ENCODE measurements at regions not wholly inside any gene's neighbourhood (a gene's known extent, or its start where the extent isn't known, plus 50 kb on each side); places are given as distances from the start of the nearest gene placed in this dataset.
"Not testable (repeated sequence)": the region's sequence is repeated elsewhere in the genome, so short reads cannot be mapped to it uniquely, and the experiment has no call there.

GRCh38 chr12:58009405-58010195, 68.2 kb downstream of the ATP23 start:
- peak; percentile 25 for DNase-seq

- no peak for DNase-seq
Measured at GRCh38 chr12:58011676-58012075, 70.3 kb downstream of the ATP23 start.

- DNase-seq: not testable (repeated sequence)
Measured at GRCh38 chr12:58022379-58023020, 81.1 kb downstream of the ATP23 start.

- no peak for DNase-seq
Measured at GRCh38 chr12:58025431-58025830, 84.1 kb downstream of the ATP23 start.

GRCh38 chr12:58026426-58026825, 85.1 kb downstream of the ATP23 start:
- DNase-seq: peak; percentile 34

GRCh38 chr12:58026897-58027891, 85.8 kb downstream of the ATP23 start:
- DNase-seq: no peak

GRCh38 chr12:58028294-58028693, 86.9 kb downstream of the ATP23 start:
- DNase-seq: no peak

GRCh38 chr12:58029260-58029659, 87.9 kb downstream of the ATP23 start:
- DNase-seq: no peak

GRCh38 chr12:58030566-58031279, 89.4 kb downstream of the ATP23 start:
- DNase-seq: no peak

- no peak for DNase-seq
Measured at GRCh38 chr12:58032156-58032555, 90.8 kb downstream of the ATP23 start.

- DNase-seq: no peak
Measured at GRCh38 chr12:58033831-58034230, 92.5 kb downstream of the ATP23 start.

GRCh38 chr12:58034311-58034710, 92.9 kb downstream of the ATP23 start:
- DNase-seq: no peak

- DNase-seq: no peak
Measured at GRCh38 chr12:58034712-58035111, 93.3 kb downstream of the ATP23 start.

- no peak for DNase-seq
Measured at GRCh38 chr12:58041441-58041840, 100.1 kb downstream of the ATP23 start.

GRCh38 chr12:58044966-58045365, 103.6 kb downstream of the ATP23 start:
- DNase-seq: no peak

GRCh38 chr12:58046271-58046670, 104.9 kb downstream of the ATP23 start:
- DNase-seq: no peak

- no peak for DNase-seq
Measured at GRCh38 chr12:58051378-58051777, 110.0 kb downstream of the ATP23 start.

GRCh38 chr12:58064666-58065065, 123.3 kb downstream of the ATP23 start:
- DNase-seq: no peak

- DNase-seq: no peak
Measured at GRCh38 chr12:58066296-58066695, 124.9 kb downstream of the ATP23 start.

- DNase-seq: no peak
Measured at GRCh38 chr12:58067610-58068387, 126.4 kb downstream of the ATP23 start.

GRCh38 chr12:58068706-58069105, 127.3 kb downstream of the ATP23 start:
- DNase-seq: no peak
